OCI-LY7 (cell line): ENCODE measurements at regions not wholly inside any gene's neighbourhood (a gene's known extent, or its start where the extent isn't known, plus 50 kb on each side); places are given as distances from the start of the nearest gene placed in this dataset.

Source experiments
- EZH2phosphoT487 ChIP-seq: fragments of 200-600 bp; sonication (generic); IDR thresholded peaks from 2 replicates; pipeline ENCODE4 v1.6.1; 2018; ENCODE audit warnings: low read depth, borderline replicate concordance, mild to moderate bottlenecking, mixed run types, antibody characterized with exemption, low read length, moderate library complexity, mixed read lengths
- TF ChIP-seq, protein P1 (sequence below): fragments of 200-600 bp; sonication (generic); conservative IDR thresholded peaks from 2 replicates; pipeline ENCODE4 v1.5.1; 2014; ENCODE audit warnings: mild to moderate bottlenecking, antibody characterized with exemption, low read length, moderate library complexity, mixed read lengths

GRCh38 chr12:84174115-84174514 is 738.5 kb downstream of the SLC6A15 start:
- TF ChIP-seq, protein P1, sequence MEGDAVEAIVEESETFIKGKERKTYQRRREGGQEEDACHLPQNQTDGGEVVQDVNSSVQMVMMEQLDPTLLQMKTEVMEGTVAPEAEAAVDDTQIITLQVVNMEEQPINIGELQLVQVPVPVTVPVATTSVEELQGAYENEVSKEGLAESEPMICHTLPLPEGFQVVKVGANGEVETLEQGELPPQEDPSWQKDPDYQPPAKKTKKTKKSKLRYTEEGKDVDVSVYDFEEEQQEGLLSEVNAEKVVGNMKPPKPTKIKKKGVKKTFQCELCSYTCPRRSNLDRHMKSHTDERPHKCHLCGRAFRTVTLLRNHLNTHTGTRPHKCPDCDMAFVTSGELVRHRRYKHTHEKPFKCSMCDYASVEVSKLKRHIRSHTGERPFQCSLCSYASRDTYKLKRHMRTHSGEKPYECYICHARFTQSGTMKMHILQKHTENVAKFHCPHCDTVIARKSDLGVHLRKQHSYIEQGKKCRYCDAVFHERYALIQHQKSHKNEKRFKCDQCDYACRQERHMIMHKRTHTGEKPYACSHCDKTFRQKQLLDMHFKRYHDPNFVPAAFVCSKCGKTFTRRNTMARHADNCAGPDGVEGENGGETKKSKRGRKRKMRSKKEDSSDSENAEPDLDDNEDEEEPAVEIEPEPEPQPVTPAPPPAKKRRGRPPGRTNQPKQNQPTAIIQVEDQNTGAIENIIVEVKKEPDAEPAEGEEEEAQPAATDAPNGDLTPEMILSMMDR: no peak
- TF ChIP-seq EZH2phosphoT487: no peak
